DMS 273 treated with DMSO at 0.1 percent for 48 hours (cell line): ENCODE measurements at regions not wholly inside any gene's neighbourhood (a gene's known extent, or its start where the extent isn't known, plus 50 kb on each side); places are given as distances from the start of the nearest gene placed in this dataset.

Source experiments
- DNase-seq: peaks from one replicate; lab custom pipeline; 2025; lab: John Stamatoyannopoulos, UW

- no peak for DNase-seq
These were observed 290.2 kb upstream of the USP24 start for GRCh38 chr1:55505326-55505725.

DNA sequence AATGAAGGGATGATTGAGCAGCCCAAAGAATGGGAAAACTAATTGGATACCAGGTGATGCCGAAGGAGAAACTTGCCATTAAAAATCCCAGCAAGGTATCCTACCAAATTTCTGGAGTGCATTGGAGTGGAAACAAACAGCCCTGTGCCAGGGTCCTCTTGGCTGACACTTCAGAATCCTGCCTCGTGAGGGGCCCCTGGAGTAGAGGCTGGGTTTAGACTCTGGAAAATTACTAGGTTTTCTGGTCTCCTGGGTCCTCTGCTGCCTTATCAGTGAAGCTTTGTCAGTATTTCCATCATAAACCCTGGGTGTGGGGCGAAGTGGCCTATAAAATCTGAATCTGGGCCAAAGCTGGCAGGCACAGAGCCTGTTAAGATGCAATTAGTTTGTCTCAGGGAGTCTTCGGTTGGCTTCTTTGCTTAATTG is 289.2 kb upstream of the USP24 start:
- DNase-seq = peak; percentile 21

GRCh38 chr1:55503663-55504305 is 288.6 kb upstream of the USP24 start:
- no peak for DNase-seq

DNA sequence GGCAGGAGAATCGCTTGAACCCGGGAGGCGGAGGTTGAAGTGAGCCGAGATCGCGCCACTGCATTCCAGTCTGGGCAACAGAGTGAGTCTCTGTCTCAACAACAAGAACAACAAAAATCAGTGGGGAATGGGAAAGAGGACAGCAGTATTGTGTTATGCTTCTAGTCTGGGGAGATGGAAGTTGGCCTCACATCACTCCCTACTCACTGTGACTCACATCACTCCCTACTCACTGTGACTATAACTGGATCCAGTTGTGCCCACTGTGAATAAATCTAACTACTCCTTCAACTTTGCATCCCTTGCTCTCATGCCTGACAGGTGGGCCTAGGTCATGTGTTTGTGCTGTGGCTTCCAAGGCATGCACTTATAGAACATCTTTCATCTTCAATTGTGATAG is 285.4 kb upstream of the USP24 start:
- DNase-seq = no peak

DNA sequence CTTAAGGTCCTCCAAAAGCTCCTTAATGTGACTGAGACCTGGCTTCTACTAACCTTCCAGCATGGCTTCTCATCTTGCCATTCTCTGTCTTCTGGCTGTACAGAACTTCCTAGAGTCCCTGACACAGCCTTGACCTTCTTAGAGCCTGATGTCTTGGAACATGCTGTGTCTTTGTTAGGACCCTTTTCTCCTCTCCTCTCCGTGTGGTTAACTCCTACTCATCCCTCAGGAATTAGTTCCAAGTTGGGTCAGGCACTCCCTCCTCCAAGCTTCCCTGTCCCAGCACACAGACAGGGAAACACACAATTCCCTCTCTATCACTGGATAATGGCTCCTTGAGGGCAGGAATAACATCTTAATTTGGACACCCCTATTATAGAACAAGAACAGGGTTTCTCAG is 275.4 kb upstream of the USP24 start:
- DNase-seq = no peak

- DNase-seq = no peak
These were observed 269.0 kb upstream of the USP24 start for GRCh38 chr1:55484173-55484572.

GRCh38 chr1:55483523-55483922 is 268.4 kb upstream of the USP24 start:
- no peak for DNase-seq

DNA sequence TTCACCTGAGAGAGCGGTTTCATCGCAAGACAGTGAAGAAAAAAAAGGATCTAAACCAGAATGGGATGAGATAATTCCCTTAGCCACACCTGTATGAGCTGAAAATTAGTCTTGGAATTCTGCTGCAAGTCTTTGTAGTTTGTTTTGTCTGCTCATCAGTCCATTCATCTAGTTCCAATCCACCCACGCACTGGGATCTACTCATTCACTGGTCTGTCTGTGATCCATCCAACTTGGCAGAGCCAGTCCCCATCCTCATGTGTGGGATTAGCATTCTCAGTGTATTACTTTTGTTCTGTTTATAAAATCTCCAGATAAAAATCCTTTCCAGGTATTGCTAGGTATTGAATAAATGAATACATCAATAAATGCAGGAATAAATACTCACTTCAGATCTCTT is 266.5 kb upstream of the USP24 start:
- no peak for DNase-seq

DNA sequence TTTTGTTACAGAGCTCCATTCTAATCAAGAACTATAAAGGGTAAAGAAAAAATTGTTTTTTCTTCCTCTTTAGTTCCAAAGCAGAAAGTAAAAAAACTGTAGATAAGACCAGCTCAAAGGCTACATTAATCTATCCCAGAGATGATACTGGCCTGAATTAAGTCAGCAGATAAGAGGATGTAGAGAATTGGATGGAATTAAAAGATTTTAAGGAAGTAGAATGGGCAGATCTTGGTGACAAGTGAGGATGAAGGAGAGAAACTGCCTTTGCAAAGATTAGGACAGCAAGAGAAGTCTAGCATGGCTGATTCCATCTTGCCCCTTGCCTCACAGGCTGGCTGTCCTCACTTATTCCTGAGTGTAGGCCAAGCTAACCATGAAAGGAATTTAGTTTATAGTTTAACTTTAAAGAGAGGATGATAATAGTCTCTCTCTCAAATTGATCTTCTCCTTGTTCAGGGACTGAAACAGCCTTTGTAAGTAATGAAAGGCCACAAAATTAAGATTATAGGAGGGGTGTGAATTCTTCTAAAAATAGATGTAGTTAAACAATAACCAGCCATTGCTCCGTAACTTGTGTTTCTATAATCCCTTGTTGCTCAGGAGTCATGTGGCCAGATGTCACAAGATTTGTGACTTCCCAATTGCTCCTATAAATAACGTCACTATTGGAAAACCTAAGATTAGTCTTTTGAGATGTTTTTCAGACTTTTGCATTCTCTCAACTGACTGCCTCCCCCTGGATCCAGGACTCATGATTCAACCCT is 265.0 kb upstream of the USP24 start:
- DNase-seq = no peak

DNA sequence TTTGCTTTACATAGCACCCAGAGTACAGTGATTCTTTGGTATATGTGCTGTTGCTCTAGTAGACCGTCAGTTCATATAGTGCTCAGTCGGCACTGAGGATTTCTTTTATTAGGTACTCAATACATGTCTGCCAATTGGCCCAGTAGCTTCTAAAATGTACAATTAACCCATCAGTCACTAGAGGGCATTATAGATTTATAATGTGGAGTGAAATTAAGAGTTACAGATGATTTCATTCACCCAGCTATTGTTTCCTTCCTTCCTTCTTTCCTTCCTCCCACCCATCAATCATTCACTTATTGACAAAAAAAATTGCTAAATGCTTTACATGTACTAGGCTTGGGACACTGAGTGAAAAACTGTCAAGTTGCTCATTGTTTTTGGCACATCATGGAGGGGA is 263.6 kb upstream of the USP24 start:
- peak; percentile 12 for DNase-seq

GRCh38 chr1:55477953-55478352 is 262.8 kb upstream of the USP24 start:
- no peak for DNase-seq

DNA sequence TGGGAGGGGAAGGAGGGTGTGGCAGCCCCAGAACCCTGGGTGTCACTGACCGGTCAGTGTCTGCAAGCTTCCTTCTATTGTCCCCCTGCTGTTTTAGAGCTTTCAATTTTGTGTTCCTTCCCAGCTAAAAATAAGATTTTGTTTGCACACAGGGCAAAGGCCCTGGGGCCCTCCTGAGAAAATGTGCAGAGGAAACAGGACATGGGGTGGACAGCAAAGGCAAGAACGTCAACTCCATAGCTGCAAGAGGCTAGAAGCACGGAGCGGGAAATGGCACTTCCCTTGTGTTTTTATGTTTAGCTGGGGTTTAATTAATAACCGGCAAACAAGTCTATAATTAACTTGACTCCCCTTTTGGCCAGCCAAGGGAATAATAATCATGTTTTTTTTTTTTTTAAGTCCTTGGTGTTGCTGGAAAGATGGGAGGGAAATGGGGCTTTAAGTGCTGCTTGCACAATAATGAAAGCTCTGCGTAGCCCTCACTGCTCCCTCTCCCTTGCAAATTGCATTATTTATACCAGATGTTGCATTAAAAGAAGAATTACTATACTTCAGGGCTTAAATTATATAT is 261.4 kb upstream of the USP24 start:
- no peak for DNase-seq

DNA sequence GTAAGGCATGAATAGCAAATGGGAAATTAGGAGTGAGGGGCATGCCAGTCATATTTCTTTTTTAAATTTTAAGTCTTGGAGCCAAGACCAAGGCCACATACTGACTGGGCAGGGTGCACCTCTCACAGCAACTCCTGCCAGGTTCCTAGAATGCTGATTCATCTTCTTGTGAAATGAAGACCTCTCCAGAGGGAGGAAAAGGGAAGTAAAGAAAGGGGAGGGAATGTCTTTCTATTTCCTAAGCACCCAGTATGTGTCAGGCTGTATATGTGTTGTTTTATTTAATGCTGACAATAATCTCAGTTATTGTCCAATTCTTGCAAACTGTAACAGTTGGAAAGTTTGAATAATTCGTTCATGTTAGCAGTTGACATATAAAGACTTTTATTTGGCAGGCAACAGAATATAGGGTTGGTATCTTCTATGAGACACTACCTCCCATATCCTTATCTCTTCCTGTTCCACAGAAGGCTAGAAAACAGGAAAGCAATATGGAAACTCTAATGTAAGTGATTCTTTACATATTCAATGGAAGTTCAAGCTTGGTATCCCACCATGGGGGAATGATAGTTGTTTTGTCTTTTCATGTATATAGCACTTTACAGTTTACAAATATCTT is 259.1 kb upstream of the USP24 start:
- DNase-seq = no peak

DNA sequence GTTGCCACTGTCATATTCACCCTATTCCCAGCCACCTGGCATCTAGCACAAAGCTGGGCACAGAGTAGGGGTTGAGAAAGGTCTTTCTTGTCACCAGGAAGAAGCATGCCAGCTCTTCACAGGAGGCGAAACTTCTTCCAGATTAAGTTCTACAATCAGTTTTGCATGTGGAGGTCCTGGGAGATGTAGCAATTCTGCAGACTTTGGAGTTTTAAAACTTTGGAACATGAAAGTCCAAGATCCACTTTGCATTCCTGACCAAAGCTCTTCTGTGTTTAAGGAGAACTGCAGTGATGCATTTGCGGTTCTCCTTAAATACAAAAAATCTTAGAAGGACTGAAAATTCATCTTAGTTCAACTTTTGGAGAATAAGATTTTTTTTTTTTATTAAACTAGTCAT is 258.5 kb upstream of the USP24 start:
- DNase-seq = no peak

DNA sequence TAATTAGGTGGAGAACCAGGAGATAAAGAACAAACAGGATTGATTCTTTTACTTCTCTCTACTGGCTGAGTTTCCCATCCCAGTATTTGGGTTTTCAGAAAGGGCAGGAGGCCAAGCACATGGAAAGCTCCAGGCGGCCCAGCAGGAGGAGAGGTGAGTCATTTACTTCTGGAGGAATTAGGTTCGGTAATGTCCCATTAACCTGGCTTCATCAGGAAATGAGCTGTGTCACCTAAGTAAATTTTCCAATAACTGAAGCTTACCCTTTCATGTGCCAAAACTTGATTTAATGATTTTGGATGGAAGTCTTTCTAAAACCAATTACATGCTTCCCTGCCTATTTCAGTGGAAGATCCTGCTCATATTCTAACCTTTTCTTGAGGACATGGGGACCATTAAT is 257.6 kb upstream of the USP24 start:
- DNase-seq = peak; percentile 3

GRCh38 chr1:55472115-55472514 is 257.0 kb upstream of the USP24 start:
- DNase-seq = no peak

GRCh38 chr1:55468142-55468795 is 253.1 kb upstream of the USP24 start:
- no peak for DNase-seq

GRCh38 chr1:55466921-55467320 is 251.8 kb upstream of the USP24 start:
- DNase-seq = no peak

DNA sequence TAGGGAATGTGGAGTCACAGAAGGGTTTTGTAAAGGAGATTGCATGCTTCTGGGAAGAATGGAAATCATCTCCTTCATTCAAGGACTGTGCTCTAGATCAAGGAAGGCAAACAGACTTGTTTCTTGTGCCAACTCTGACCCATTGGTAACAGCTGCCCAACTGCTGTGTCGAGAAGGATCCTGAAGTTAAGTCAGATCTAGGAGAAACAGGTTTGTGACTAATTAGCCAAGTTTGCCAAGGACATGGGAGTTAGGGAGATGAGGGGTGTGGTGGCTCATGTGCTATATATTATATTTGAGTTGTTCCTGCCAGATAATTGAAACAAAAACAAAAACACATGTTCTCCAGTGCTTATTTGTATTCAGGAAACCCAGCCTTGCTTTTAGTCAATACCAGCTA is 251.2 kb upstream of the USP24 start:
- DNase-seq = no peak

GRCh38 chr1:55464550-55464949 is 249.4 kb upstream of the USP24 start:
- no peak for DNase-seq

DNA sequence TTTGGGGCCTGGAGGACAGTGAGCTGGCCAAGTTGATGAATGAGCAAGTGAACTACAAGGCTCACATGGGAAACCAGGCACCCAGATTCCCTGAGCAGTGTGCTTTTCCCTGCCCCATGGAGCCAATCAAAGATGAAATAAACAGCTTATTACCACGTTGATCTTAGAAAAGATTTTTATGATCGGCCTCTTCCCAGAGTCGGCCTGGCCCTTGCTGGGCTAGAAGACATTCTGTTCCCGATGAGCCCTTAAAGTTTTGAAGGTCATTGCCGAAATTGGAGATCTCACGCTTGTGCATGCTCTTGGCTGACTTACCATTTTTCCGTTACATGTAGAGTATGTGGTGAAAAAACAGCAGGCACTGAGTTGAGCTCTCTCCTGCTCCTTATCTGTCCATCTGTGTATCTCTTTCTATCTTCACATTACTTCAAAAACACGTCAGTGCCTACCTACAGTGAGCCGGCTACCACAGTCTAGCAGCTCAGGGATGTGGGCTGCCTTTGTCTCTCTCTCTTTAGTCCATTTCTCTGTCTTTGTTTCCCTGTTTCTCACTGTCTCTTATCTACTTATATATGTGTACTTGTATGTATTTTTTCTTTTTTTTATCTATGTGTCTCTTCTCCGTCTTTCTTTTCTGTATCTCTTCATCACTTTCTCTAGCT is 248.8 kb upstream of the USP24 start:
- DNase-seq = no peak

DNA sequence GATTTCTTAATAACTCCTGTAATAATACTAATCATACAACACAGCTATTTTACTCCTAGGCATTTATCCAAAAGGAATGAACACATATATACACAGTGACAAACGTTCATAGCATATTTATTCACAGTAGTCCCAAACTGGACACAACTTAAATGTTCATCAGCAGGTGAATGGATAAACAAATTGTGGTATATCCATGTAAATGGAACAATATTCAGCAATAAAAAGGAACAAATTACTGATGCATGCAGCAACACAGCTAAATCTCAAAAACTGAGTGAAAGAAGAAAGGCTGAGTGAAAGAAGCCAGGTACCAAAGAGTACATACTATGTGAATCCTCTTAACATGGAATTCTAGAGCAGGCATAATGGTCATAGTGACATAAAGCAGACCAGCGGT is 242.7 kb upstream of the USP24 start:
- no peak for DNase-seq
